GM18507 (cell line): ENCODE measurements at regions not wholly inside any gene's neighbourhood (a gene's known extent, or its start where the extent isn't known, plus 50 kb on each side); places are given as distances from the start of the nearest gene placed in this dataset.
"Not testable (repeated sequence)": the region's sequence is repeated elsewhere in the genome, so short reads cannot be mapped to it uniquely, and the experiment has no call there.

Source experiments
- DNase-seq: peaks from one replicate; pipeline ENCODE4 v3.0.0; 2011; ENCODE audit warnings: low read depth; ENCODE audit not compliant: insufficient read length; ENCODE audit errors: extremely low spot score
- FAIRE-seq: peaks from 2 replicates; lab custom pipeline; 2011; peaks lifted over from hg19 to GRCh38; lab: Jason Lieb, UNC

DNA sequence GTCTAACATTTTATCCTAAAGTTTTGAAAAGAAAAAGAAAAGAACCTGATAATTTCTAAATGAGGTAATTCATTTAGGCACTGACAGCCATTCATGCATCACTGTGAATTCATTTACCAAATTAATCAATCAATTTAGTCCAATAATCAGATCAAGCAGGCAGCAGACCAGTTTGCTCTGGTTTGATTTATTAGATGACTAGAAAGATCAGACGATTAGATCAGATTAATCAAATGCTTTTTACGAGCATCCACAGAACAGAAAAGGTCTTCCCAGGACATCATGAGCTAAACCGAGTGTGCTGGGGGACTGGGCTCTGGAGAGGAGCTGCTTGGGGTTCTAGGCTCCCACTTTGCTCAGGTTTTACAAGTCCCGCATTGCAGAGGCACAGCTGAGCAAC lies 226.5 kb upstream of the MYO3A start:
- FAIRE-seq (no peak), DNase-seq (no peak)

DNA sequence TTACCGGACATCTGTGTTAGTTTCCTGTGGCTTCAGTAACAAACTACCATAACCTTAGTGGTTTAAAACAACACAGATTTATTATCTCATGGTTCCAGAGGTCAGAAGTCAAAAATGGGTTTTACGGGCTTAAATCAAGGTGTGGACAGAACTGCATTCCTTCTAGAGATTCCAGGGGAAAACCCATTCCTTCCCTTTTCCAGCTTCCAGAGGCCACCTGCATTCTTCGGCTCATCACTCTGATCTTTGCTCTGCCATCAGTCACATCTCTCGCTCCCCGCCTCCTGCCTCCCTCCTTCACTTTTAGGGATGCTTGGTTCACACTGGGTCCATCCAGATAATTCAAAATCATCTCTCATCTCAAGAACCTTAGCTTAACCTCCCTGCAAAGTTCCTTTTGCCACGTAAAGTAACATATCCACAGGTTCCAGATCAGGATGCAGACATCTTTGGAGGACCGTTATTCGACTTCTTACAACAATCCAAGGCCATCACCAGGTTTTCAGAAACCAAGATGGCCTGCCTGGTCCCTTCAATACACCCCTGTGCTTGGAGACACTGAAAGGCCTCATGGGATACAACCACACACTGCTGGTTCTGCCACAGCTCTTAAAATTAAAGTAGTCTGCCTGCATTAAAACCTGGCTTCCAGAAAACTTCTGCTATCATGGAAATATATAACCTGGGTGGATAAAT lies 225.9 kb upstream of the MYO3A start:
- no peak for DNase-seq
- FAIRE-seq = no peak

GRCh38 chr10:25713894-25714240 lies 220.2 kb upstream of the MYO3A start:
- DNase-seq (no peak), FAIRE-seq (no peak)

DNA sequence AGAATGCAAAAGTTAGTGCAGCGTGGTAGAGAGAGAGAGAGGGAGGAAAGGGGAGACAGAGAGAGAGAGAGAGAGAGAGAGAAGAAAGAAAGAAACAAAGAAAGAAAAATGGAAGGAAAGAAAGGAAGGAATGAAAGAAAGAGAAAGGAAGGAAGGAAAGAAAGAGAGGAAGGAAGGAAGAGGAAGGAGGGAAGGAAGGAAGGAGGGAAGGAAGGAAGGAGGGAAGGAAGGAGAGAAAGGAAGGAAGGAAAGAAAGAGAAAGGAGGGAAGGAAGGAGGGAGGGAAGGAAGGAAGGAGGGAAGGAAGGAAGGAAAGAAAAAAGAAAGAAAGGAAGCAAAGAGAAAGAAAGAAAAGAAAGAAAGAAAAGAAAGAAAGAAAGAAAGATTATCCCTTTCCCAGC lies 209.8 kb upstream of the MYO3A start:
- FAIRE-seq = no peak
- DNase-seq = no peak

DNA sequence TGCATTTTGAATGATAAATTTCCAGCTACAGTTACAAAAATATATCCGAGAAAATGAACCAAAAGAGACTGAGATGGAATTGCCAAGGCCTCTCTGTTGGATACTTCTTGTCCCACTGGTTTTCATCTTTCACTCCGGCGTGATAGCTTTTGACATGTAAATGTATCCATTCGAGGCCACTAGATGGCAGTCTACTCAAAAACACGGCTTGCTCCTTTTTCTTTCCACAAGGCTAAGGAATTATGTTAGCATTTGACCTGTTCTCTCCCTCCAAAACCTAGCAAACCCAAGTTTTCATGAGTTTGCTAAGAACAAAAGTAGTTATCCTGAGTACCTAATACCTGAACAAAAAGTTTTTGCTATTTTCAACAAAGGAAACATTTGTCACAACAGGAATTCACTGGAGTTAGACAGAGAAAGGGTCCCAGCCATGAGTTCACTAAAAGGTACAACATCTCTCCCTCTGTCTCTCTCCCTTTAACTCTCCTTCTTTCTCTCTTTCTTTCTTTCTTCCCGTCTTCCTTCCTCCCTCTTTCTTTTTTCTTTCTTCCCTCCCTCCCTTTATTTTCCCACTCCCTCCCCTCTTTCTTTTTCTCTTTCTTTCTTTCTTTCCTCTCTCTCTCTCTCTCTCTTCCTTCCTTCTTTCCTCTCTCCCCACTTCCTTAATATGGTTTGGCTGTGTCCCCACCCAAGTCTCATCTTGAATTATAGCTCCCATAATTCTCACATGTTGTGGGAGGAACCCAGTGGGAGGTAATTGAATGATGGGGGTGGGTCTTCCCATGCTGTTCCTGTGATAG lies 207.9 kb upstream of the MYO3A start:
- FAIRE-seq (peak; percentile 69), DNase-seq (peak; percentile 8)

DNA sequence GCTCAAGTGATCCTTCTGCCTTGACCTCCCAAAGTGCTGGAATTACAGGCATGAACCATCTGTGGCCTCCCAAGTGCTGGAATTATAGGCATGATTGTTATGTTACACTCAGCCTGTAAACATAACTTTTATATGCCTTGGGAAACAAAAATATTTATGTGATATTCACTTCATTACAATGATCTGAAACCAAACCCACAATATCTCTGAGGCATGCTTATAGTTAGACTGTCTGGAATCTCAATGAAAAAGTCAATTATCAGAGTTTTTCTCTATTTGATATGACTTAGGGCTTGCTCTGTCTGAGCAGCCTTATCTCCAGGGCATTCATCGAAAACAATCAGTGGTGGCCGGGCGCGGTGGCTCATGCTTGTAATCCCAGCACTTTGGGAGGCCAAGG lies 195.3 kb upstream of the MYO3A start:
- no peak for DNase-seq
- FAIRE-seq = no peak

GRCh38 chr10:25743832-25744231 lies 190.2 kb upstream of the MYO3A start:
- FAIRE-seq = no peak
- no peak for DNase-seq

GRCh38 chr10:25744574-25744973 lies 189.5 kb upstream of the MYO3A start:
- FAIRE-seq (no peak), DNase-seq (no peak)

GRCh38 chr10:25745976-25746375 lies 188.1 kb upstream of the MYO3A start:
- FAIRE-seq (no peak), DNase-seq (no peak)

GRCh38 chr10:25747084-25747483 lies 186.9 kb upstream of the MYO3A start:
- DNase-seq (no peak), FAIRE-seq (no peak)

DNA sequence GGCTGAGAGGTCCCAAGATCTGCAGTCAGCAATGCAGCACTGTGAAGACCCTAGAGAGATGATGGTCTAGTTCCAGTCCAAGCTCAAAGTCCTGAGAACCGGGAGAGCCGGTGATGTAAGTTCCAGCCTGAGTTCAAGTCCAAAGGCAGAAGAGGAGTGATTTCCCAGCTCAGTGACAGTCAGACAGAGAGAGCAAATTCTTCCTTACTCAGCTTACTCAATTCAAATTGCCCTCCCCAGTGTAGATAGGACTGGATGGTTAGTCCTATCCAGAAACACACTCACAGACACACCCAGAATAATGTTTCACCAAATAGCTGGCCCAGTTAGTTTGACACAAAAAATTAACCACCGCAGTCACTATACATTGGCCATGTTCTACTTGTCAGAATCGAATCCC lies 185.5 kb upstream of the MYO3A start:
- no peak for DNase-seq

DNA sequence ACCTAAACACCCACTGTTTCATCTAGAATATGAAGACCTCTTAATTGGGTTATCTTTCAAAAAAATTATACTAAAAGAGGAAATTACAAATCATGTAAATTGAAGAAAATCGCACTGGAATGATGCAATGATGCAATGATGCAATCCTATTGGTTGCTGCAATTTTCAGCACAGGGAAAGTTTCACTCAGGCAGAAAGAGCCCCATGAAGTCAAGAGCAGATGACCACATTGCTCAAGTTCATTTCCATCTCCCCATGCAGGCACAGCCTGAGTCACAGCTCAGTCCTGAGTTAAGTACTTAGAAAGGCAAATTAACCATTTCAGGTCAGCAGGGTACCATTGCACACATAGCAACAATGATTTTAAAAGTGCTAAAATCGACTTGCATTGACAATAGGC lies 180.3 kb upstream of the MYO3A start:
- FAIRE-seq (no peak), DNase-seq (no peak)

More for the DNA sequence above, 185.5 kb upstream of the MYO3A start:
- FAIRE-seq = no peak

- FAIRE-seq, DNase-seq: not testable (repeated sequence)
Measured at GRCh38 chr10:25755874-25756273, 178.2 kb upstream of the MYO3A start.

DNA sequence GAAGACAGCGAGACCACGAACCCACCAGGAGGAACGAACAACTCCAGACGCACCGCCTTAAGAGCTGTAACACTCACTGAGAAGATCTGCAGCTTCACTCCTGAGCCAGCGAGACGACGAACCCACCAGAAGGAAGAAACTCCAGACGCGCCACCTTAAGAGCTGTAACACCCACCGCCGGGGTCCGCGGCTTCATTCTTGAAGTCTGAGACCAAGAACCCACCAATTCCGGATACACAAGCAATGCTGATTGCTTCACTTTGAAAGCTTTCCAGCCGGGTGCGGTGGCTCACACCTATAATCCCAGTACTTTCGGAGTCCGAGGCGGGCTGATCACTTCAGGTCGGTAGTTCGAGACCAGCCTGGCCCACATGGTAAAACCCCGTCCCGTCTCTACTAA lies 177.2 kb upstream of the MYO3A start:
- no peak for FAIRE-seq
- no peak for DNase-seq

DNA sequence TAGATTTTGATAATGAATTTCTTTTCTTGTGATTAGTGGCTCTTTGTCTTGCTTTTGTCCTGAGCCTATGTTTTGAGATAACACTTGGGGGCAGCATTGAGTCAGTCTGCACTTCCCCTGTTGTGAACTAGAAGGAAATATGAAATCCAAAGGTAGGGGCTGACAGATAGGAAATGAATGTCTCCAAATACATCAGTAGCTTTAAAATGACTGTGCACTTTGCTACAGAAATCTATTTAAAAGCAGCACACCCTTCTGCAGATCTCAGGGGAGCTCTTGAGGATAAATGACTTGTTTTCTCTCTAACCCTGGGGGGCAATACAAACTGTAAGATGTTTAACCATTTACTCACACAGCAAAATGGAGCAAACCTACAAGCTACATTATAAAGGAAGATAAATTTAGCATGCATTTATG lies 176.0 kb upstream of the MYO3A start:
- FAIRE-seq (peak; percentile 15), DNase-seq (no peak)

DNA sequence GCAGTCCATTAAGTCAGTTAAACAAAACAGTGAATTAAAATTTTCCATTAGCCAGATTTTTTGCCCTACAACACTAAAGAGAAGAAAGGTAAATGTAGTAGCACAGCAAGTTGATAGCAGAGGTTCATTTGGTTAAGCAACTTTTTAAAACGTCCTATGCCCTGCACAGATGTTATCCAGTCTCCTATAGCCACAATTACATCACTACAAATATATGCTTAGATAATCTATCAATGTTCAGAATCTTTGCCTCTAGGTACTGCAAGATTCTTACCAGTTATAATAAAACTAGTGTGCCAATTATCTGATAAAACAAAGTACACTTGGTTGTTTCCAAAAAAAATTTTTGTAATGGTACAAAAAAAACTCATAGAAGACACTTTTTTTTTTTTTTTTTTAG lies 175.5 kb upstream of the MYO3A start:
- DNase-seq (no peak), FAIRE-seq (no peak)

DNA sequence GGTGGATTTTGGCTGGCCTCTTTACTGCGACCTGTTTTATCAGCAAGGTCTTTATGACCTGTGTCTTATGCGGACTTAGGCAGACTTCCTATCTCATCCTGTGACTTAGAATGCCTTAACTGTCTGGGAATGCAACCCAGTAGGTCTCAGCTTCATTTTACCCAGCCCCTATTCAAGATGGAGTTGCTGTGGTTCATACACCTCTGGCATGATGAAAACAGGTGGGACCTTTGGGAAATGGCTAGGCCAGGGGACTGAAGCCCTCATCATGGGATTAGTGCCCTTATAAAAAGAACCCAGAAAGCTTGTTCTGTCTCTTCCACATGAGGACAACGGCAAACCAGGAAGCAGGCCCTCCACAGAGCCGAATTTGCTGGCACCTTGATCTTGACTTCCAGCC lies 172.1 kb upstream of the MYO3A start:
- FAIRE-seq (no peak), DNase-seq (no peak)

GRCh38 chr10:25766213-25766612 lies 167.8 kb upstream of the MYO3A start:
- FAIRE-seq = no peak
- DNase-seq = no peak

DNA sequence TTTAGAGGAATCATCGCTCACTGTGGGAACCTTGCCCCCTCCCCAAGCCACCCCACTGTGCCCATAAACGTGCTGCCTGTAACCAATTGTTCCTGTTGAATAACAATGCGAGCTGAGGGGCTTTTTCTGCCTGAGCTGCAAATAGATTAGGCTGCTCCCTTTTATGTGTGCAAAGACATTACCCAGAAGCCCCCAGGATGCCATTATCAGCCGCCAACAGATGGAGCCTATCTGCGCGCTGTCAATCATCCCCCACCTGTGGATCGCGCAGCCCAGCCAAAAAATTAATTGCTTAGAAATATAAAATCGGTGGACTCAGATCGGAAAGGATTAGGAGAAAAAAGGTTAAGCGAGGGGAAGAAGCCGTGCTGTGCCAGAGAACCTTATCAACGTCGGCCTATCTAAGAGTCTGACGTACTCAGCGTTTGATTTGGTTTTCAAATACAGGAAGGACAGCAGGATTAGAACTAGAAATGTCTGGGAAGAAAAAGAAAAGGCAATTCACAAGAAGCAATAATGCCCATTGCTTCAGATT lies 167.3 kb upstream of the MYO3A start:
- DNase-seq = no peak
- no peak for FAIRE-seq

GRCh38 chr10:25768167-25768566 lies 165.9 kb upstream of the MYO3A start:
- DNase-seq (no peak), FAIRE-seq (no peak)

- no peak for DNase-seq
- FAIRE-seq = no peak
Measured at GRCh38 chr10:25778646-25779045, 155.4 kb upstream of the MYO3A start.
